H9 (cell line): ENCODE measurements at regions not wholly inside any gene's neighbourhood (a gene's known extent, or its start where the extent isn't known, plus 50 kb on each side); places are given as distances from the start of the nearest gene placed in this dataset.

ENCODE experiments used
- DNase-seq: peaks from one replicate; pipeline ENCODE4 v3.0.0-alpha.2; 2017
- H2AFZ ChIP-seq: one replicate; pipeline ENCODE4 v1.6.1; 2013; ENCODE audit warnings: mild to moderate bottlenecking, low read length, control low read depth, moderate library complexity
- H2AK5ac ChIP-seq: 2 replicates; pipeline ENCODE4 v1.6.1; 2013; ENCODE audit warnings: low read length, control low read depth, mixed read lengths; ENCODE audit not compliant: insufficient read length
- H2BK120ac ChIP-seq: one replicate; pipeline ENCODE4 v1.6.1; 2013; ENCODE audit warnings: low read depth, mild to moderate bottlenecking, low read length, control low read depth, inconsistent platforms; ENCODE audit not compliant: poor library complexity, severe bottlenecking
- H2BK12ac ChIP-seq: 2 replicates; pipeline ENCODE4 v1.6.1; 2013; ENCODE audit warnings: low read length, control low read depth, mixed read lengths, low read depth; ENCODE audit not compliant: insufficient read length
- H2BK15ac ChIP-seq: 2 replicates; pipeline ENCODE4 v1.6.1; 2013; ENCODE audit warnings: low read depth, low read length, control low read depth
- H2BK20ac ChIP-seq: one replicate; pipeline ENCODE4 v1.6.1; 2013; ENCODE audit warnings: low read depth, mild to moderate bottlenecking, low read length, control low read depth, inconsistent platforms; ENCODE audit not compliant: poor library complexity, severe bottlenecking
- H2BK5ac ChIP-seq: 2 replicates; pipeline ENCODE4 v1.6.1; 2013; ENCODE audit warnings: low read length, control low read depth, mixed read lengths; ENCODE audit not compliant: insufficient read length
- H3K14ac ChIP-seq: 2 replicates; pipeline ENCODE4 v1.6.1; 2013; ENCODE audit warnings: low read length, control low read depth; ENCODE audit not compliant: insufficient read depth
- H3K18ac ChIP-seq: 2 replicates; pipeline ENCODE4 v1.6.1; 2013; ENCODE audit warnings: low read depth, mild to moderate bottlenecking, mixed read lengths, low read length, control low read depth; ENCODE audit not compliant: insufficient read length
- H3K23ac ChIP-seq: 2 replicates; pipeline ENCODE4 v1.6.1; 2013; ENCODE audit warnings: low read length, control low read depth, mixed read lengths, low read depth; ENCODE audit not compliant: insufficient read length
- H3K23me2 ChIP-seq: 2 replicates; pipeline ENCODE4 v1.6.1; 2013; ENCODE audit warnings: low read depth, mild to moderate bottlenecking, mixed read lengths, low read length, control low read depth; ENCODE audit not compliant: insufficient read length, poor library complexity, severe bottlenecking
- H3K27ac ChIP-seq: 2 replicates; pipeline ENCODE4 v1.5.1; 2013; ENCODE audit warnings: low read length, control low read depth, mixed read lengths, low read depth; ENCODE audit not compliant: insufficient read length
- H3K27me3 ChIP-seq: 2 replicates; pipeline ENCODE4 v1.6.1; 2013; ENCODE audit warnings: low read length, control low read depth, inconsistent platforms; ENCODE audit not compliant: insufficient read depth
- H3K4ac ChIP-seq: 2 replicates; pipeline ENCODE4 v1.6.1; 2013; ENCODE audit warnings: low read depth, mild to moderate bottlenecking, control low read depth, inconsistent platforms, low read length, moderate library complexity
- H3K4me1 ChIP-seq: 2 replicates; pipeline ENCODE4 v1.6.1; 2013; ENCODE audit warnings: low read length, control low read depth, inconsistent platforms; ENCODE audit not compliant: insufficient read depth
- H3K4me2 ChIP-seq: 2 replicates; pipeline ENCODE4 v1.6.1; 2013; ENCODE audit warnings: low read length, control low read depth, mixed read lengths; ENCODE audit not compliant: insufficient read length, insufficient read depth
- H3K56ac ChIP-seq: 2 replicates; pipeline ENCODE4 v1.6.1; 2013; ENCODE audit warnings: low read depth, mild to moderate bottlenecking, mixed read lengths, low read length, control low read depth; ENCODE audit not compliant: insufficient read length
- H3K79me1 ChIP-seq: 2 replicates; pipeline ENCODE4 v1.6.1; 2013; ENCODE audit warnings: low read depth, mild to moderate bottlenecking, moderate library complexity, low read length, control low read depth, inconsistent platforms; ENCODE audit not compliant: insufficient read depth, poor library complexity, severe bottlenecking
- H3K79me2 ChIP-seq: 2 replicates; pipeline ENCODE4 v1.6.1; 2013; ENCODE audit warnings: low read length, control low read depth, inconsistent platforms; ENCODE audit not compliant: insufficient read depth
- H3K9ac ChIP-seq: 2 replicates; pipeline ENCODE4 v1.6.1; 2013; ENCODE audit warnings: low read length, control low read depth, mixed read lengths; ENCODE audit not compliant: insufficient read length; ENCODE audit errors: extremely low read depth
- H3K9me3 ChIP-seq: one replicate; pipeline ENCODE4 v1.6.1; 2013; ENCODE audit warnings: low read depth, low read length, inconsistent platforms; ENCODE audit not compliant: control insufficient read depth
- H3T11ph ChIP-seq: one replicate; pipeline ENCODE4 v1.6.1; 2013; ENCODE audit warnings: mild to moderate bottlenecking, low read length, control low read depth, inconsistent platforms
- H4K20me1 ChIP-seq: one replicate; pipeline ENCODE4 v1.6.1; 2013; ENCODE audit not compliant: control insufficient read depth, insufficient read length, insufficient read depth
- H4K5ac ChIP-seq: 2 replicates; pipeline ENCODE4 v1.6.1; 2013; ENCODE audit warnings: low read depth, mild to moderate bottlenecking, mixed read lengths, low read length, control low read depth; ENCODE audit not compliant: insufficient read length
- H4K8ac ChIP-seq: replicated peaks from 2 replicates; pipeline ENCODE4 v1.6.1; 2013; ENCODE audit warnings: low read length, control low read depth, mixed read lengths, low read depth; ENCODE audit not compliant: insufficient read length
- H4K91ac ChIP-seq: 2 replicates; pipeline ENCODE4 v1.6.1; 2013; ENCODE audit warnings: low read depth, mild to moderate bottlenecking, moderate library complexity, mixed read lengths, low read length, control low read depth; ENCODE audit not compliant: insufficient read length
- H3K27ac Mint-ChIP-seq, 3 experiments: 2 replicates in 2 of 3; 3 replicates in 1 of 3; pipeline ENCODE4 v1.8.0; 2020 to 2021; ENCODE audit warnings: mixed read lengths in 3 of 3, mild to moderate bottlenecking in 1 of 3, moderate library complexity in 1 of 3
- H3K27me3 Mint-ChIP-seq: 2 replicates; pipeline ENCODE4 v1.8.0; 2021; ENCODE audit warnings: low read depth, mild to moderate bottlenecking, moderate library complexity, mixed read lengths
- H3K36me3 Mint-ChIP-seq, 3 experiments: 2 replicates in 2 of 3; 3 replicates in 1 of 3; pipeline ENCODE4 v1.8.0; 2020 to 2021; ENCODE audit warnings: low read depth in 3 of 3, mixed read lengths in 3 of 3; ENCODE audit not compliant: insufficient read depth in 1 of 3
- H3K4me1 Mint-ChIP-seq, 2 experiments: 2 replicates each; pipeline ENCODE4 v1.8.0; 2020; ENCODE audit warnings: mixed read lengths in 2 of 2
- H3K4me3 Mint-ChIP-seq, 2 experiments: 2 replicates in 1 of 2; 3 replicates in 1 of 2; pipeline ENCODE4 v1.8.0; 2020 to 2021; ENCODE audit warnings: mild to moderate bottlenecking in 2 of 2, mixed read lengths in 2 of 2, moderate library complexity in 1 of 2
- H3K9me3 Mint-ChIP-seq, 2 experiments: 2 replicates in 1 of 2; 3 replicates in 1 of 2; pipeline ENCODE4 v1.8.0; 2020; ENCODE audit warnings: mild to moderate bottlenecking in 2 of 2, mixed read lengths in 2 of 2, moderate library complexity in 1 of 2
- CTCF ChIP-seq: fragments of 200-600 bp; sonication (generic); conservative IDR thresholded peaks from 3 replicates; pipeline ENCODE4 v1.8.0; 2021; ENCODE audit warnings: antibody characterized with exemption, mild to moderate bottlenecking
- WGBS: extraction: QIAGEN DNeasy Blood & Tissue Kit; methylation state at CpG from one replicate; pipeline ENCODE4 v1.1.7; 2013; ENCODE audit warnings: missing lambda C conversion rate, low lambda C conversion rate, mixed read lengths; ENCODE audit not compliant: insufficient read length; ENCODE audit errors: extremely low coverage; 5-methylcytosine and 5-hydroxymethylcytosine counted together

- H2BK20ac ChIP-seq = no peak overlapping the region
- no peak overlapping the region for H3K14ac ChIP-seq
- H3K9ac ChIP-seq = no peak overlapping the region
- no peak overlapping the region for H2BK12ac ChIP-seq
- H3K4me2 ChIP-seq = no peak overlapping the region
- no peaks in the 10 kb centered on the region for H3K27me3 ChIP-seq
- H2BK5ac ChIP-seq = no peak overlapping the region
- H3K4ac ChIP-seq = no peak overlapping the region
- H2BK120ac ChIP-seq = no peak overlapping the region
- H3K4me3 Mint-ChIP-seq = no peak overlapping the region
- no peak overlapping the region for H3T11ph ChIP-seq
- no peak for DNase-seq
- peaks cover 12 to 14% of the 10 kb centered on the region in 2 experiments; a peak in 4 of 5 replicates for H3K9me3 Mint-ChIP-seq
- no peak overlapping the region for H3K18ac ChIP-seq
- no CpG with 5 or more reads among the region's 1 CpG for WGBS
- H3K27ac Mint-ChIP-seq = no peak overlapping the region
- no peak overlapping the region for H2AFZ ChIP-seq
- no peaks in the 10 kb centered on the region for H3K79me2 ChIP-seq
- H4K8ac ChIP-seq = no peak overlapping the region
- H2BK15ac ChIP-seq = no peak overlapping the region
- H4K91ac ChIP-seq = no peak overlapping the region
- no peaks in the 10 kb centered on the region for H4K20me1 ChIP-seq
- H2AK5ac ChIP-seq = no peak overlapping the region
- H3K36me3 Mint-ChIP-seq = peaks cover 0 to 11% (median 0%) of the 10 kb centered on the region in 3 experiments; a peak in 5 of 7 replicates
- no peaks in the 10 kb centered on the region for H3K9me3 ChIP-seq
- no peak overlapping the region for H4K5ac ChIP-seq
- H3K4me1 Mint-ChIP-seq = no peaks in the 10 kb centered on the region
- H3K23ac ChIP-seq = no peak overlapping the region
- no peaks in the 10 kb centered on the region for H3K23me2 ChIP-seq
- H3K56ac ChIP-seq = no peak overlapping the region
- H3K27me3 Mint-ChIP-seq = no peaks in the 10 kb centered on the region
- H3K27ac ChIP-seq = no peak overlapping the region
- TF ChIP-seq CTCF = no peak
- H3K4me1 ChIP-seq = no peaks in the 10 kb centered on the region
- H3K79me1 ChIP-seq = no peaks in the 10 kb centered on the region
Measured at GRCh38 chr10:88172159-88172558, 308.7 kb downstream of the PTEN start.
